Thoracic aorta (tissue), 2 donors: ENCODE measurements at regions not wholly inside any gene's neighbourhood (a gene's known extent, or its start where the extent isn't known, plus 50 kb on each side); places are given as distances from the start of the nearest gene placed in this dataset.

Experiments
- ATAC-seq: fragments of 150-250 bp; one replicate; pipeline ENCODE4 v1.8.0; 2017; ENCODE audit warnings: low read depth; ENCODE audit not compliant: insufficient number of reproducible peaks, low FRiP score
- DNase-seq: peaks from one replicate; pipeline ENCODE4 v3.0.0-alpha.2; 2020; ENCODE audit warnings: low spot score
- H3K27ac ChIP-seq, 2 donors: fragments of 200-600 bp; sonication (generic); 1 replicate in 1 of 2; 2 replicates in 1 of 2; pipeline ENCODE4 v1.5.1; 2016; ENCODE audit warnings: mild to moderate bottlenecking in 2 of 2, moderate library complexity in 2 of 2
- H3K27me3 ChIP-seq: fragments of 200-600 bp; sonication (generic); replicated peaks from 2 replicates; pipeline ENCODE4 v1.6.0; 2016; ENCODE audit warnings: mild to moderate bottlenecking; ENCODE audit not compliant: insufficient read depth
- H3K36me3 ChIP-seq: fragments of 200-600 bp; sonication (generic); one replicate; pipeline ENCODE4 v1.5.1; 2016
- H3K4me1 ChIP-seq, 2 donors: fragments of 200-600 bp; sonication (generic); 1 replicate in 1 of 2; 2 replicates in 1 of 2; pipeline versions ENCODE4 v1.5.1 to v1.6.0; 2016; ENCODE audit warnings: low read depth in 2 of 2, mild to moderate bottlenecking in 1 of 2; ENCODE audit not compliant: control insufficient read depth in 1 of 2
- H3K4me3 ChIP-seq: fragments of 200-600 bp; sonication (generic); 2 replicates; pipeline ENCODE4 v1.5.1; 2016; ENCODE audit warnings: mild to moderate bottlenecking
- H3K9me3 ChIP-seq: fragments of 200-600 bp; sonication (generic); 2 replicates; pipeline ENCODE4 v1.5.1; 2016
- TF ChIP-seq, protein P1 (sequence below): fragments of 200-600 bp; sonication (generic); IDR thresholded peaks from one replicate; pipeline ENCODE4 v1.5.1; 2019; ENCODE audit warnings: antibody characterized with exemption

GRCh38 chr12:86608638-86609037, 352.4 kb upstream of the MGAT4C start:
- H3K27me3 ChIP-seq: no peaks in the 10 kb centered on the region

DNA sequence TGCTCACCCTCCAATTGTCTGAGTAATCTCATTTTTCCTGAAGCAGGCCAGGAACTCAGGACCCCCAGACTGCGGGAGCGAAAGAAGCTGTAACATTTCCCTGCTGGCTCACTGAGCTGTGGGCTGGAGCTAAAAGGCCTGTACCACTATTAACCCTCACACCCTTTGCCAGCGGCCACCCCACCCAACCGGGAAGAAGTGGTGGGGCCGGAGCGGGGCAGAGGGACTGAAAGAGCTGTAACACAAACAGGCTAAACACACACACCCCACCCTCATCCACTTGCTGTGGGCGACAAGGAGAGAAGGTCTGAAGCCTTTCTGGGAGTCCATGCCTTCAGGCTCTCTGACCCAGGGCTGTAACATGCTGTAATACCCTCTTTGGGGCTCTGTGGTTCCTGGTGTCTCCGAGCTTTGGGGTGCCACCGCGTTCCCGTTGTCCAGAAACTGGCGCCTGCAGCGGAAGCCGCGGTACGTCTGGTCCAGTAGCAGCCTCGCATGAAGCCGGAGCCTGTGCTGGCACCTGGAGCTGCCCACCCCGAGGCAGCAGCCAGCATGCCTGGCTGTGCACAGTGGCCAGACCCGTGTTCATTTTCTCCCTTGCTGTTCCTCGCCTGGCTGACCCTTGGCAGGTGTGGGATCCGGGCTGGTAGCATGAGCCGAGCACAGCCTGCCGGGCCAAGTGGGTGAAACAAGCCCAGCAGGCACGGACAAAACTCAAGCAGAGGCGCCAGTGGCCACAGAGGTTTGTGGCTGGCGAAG, 345.5 kb upstream of the MGAT4C start:
- Histone ChIP-seq H3K9me3 (no peaks in the 10 kb centered on the region), H3K4me3 (no peak overlapping the region), H3K27me3 (no peaks in the 10 kb centered on the region), H3K36me3 (no peaks in the 10 kb centered on the region), H3K4me1 (no peaks in the 10 kb centered on the region), H3K27ac (no peak overlapping the region)
- DNase-seq (no peak), ATAC-seq (no peak)
- TF ChIP-seq, protein P1, sequence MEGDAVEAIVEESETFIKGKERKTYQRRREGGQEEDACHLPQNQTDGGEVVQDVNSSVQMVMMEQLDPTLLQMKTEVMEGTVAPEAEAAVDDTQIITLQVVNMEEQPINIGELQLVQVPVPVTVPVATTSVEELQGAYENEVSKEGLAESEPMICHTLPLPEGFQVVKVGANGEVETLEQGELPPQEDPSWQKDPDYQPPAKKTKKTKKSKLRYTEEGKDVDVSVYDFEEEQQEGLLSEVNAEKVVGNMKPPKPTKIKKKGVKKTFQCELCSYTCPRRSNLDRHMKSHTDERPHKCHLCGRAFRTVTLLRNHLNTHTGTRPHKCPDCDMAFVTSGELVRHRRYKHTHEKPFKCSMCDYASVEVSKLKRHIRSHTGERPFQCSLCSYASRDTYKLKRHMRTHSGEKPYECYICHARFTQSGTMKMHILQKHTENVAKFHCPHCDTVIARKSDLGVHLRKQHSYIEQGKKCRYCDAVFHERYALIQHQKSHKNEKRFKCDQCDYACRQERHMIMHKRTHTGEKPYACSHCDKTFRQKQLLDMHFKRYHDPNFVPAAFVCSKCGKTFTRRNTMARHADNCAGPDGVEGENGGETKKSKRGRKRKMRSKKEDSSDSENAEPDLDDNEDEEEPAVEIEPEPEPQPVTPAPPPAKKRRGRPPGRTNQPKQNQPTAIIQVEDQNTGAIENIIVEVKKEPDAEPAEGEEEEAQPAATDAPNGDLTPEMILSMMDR: no peak

More at GRCh38 chr12:86608638-86609037, 352.4 kb upstream of the MGAT4C start:
- Histone ChIP-seq H3K9me3 (no peaks in the 10 kb centered on the region), H3K4me3 (no peak overlapping the region), H3K4me1 (no peaks in the 10 kb centered on the region), H3K36me3 (no peaks in the 10 kb centered on the region), H3K27ac (no peak overlapping the region)
- ATAC-seq (no peak), DNase-seq (no peak)
- TF ChIP-seq, protein P1: no peak

GRCh38 chr12:86600664-86601231, 344.6 kb upstream of the MGAT4C start:
- DNase-seq (no peak), ATAC-seq (no peak)
- H3K9me3 ChIP-seq: no peaks in the 10 kb centered on the region
- H3K27me3 ChIP-seq: no peaks in the 10 kb centered on the region
- H3K27ac ChIP-seq: no peak overlapping the region
- no peaks in the 10 kb centered on the region for H3K36me3 ChIP-seq
- TF ChIP-seq, protein P1: no peak
- no peaks in the 10 kb centered on the region for H3K4me1 ChIP-seq
- no peak overlapping the region for H3K4me3 ChIP-seq

GRCh38 chr12:86597431-86597830, 341.2 kb upstream of the MGAT4C start:
- ATAC-seq (no peak), DNase-seq (no peak)
- Histone ChIP-seq H3K36me3 (no peaks in the 10 kb centered on the region), H3K9me3 (no peaks in the 10 kb centered on the region), H3K4me3 (no peak overlapping the region), H3K4me1 (no peaks in the 10 kb centered on the region), H3K27me3 (no peaks in the 10 kb centered on the region), H3K27ac (no peak overlapping the region)
- TF ChIP-seq, protein P1: no peak

DNA sequence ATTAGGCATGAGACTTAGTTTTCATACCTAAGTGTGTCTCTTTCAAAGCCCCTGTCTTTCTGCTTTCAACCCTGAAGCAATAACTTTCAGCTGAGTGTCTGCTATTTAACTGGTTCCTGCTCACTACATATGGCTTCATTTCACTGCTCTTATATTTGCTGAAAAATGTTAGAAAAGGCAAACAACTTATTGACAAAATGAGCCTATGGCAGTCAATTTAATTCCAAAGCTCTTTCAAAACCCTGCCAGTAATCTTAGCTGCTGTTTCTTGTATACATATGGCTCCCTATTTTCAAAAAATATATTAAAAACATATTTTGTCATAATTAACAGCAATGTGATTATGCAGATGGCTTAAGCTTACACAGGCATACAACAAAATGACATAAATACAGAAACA, 334.1 kb upstream of the MGAT4C start:
- no peaks in the 10 kb centered on the region for H3K4me1 ChIP-seq
- no peaks in the 10 kb centered on the region for H3K36me3 ChIP-seq
- DNase-seq (no peak), ATAC-seq (no peak)
- no peak overlapping the region for H3K27ac ChIP-seq
- no peaks in the 10 kb centered on the region for H3K27me3 ChIP-seq
- H3K9me3 ChIP-seq: no peaks in the 10 kb centered on the region
- no peak overlapping the region for H3K4me3 ChIP-seq
- TF ChIP-seq, protein P1: no peak
